Cardiac fibroblast (primary cell): ENCODE measurements at regions not wholly inside any gene's neighbourhood (a gene's known extent, or its start where the extent isn't known, plus 50 kb on each side); places are given as distances from the start of the nearest gene placed in this dataset.
A peak's percentile ranks its signal among the peaks of the same experiment; 100 is the strongest.

Experiments
- DNase-seq, 2 donors: peaks; one replicate each; pipeline versions ENCODE4 v3.0.0 to v3.0.0-alpha.2; 2010; ENCODE audit warnings: low read depth in 2 of 2
- H3K4me3 ChIP-seq, 2 donors: replicated peaks in 1 of 2; 1 replicate in 1 of 2; 2 replicates in 1 of 2; pipeline ENCODE4 v1.5.1; 2011; ENCODE audit warnings: low read depth in 2 of 2, low read length in 2 of 2, mild to moderate bottlenecking in 2 of 2, moderate library complexity in 1 of 2
- TF ChIP-seq, protein P1 (sequence below): IDR thresholded peaks from one replicate; pipeline ENCODE4 v1.5.1; 2011; ENCODE audit warnings: low read depth, mild to moderate bottlenecking, low read length, inconsistent platforms

DNA sequence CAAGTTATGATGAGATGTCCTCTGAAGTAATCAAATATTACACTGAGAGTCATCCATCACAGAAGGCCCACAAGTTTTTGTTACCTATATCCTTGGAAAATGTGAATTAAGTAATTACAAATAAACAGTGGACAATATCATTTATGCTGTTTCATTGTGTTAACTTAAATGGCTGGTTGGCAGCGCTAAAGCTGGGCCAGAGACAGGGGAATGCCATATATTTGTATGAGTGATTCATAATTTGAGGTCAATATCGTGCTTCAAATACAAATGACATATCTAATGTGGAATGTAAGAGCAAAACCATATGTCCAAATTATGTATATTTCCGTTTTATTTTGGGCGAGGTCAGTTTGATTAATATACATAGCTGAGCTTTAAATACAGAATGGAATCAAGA lies 1556.2 kb downstream of the SLITRK5 start:
- H3K4me3 ChIP-seq = no peak overlapping the region
- peak in 1 of 2 donors; percentile 1 for DNase-seq
- TF ChIP-seq, protein P1, sequence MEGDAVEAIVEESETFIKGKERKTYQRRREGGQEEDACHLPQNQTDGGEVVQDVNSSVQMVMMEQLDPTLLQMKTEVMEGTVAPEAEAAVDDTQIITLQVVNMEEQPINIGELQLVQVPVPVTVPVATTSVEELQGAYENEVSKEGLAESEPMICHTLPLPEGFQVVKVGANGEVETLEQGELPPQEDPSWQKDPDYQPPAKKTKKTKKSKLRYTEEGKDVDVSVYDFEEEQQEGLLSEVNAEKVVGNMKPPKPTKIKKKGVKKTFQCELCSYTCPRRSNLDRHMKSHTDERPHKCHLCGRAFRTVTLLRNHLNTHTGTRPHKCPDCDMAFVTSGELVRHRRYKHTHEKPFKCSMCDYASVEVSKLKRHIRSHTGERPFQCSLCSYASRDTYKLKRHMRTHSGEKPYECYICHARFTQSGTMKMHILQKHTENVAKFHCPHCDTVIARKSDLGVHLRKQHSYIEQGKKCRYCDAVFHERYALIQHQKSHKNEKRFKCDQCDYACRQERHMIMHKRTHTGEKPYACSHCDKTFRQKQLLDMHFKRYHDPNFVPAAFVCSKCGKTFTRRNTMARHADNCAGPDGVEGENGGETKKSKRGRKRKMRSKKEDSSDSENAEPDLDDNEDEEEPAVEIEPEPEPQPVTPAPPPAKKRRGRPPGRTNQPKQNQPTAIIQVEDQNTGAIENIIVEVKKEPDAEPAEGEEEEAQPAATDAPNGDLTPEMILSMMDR = no peak

DNA sequence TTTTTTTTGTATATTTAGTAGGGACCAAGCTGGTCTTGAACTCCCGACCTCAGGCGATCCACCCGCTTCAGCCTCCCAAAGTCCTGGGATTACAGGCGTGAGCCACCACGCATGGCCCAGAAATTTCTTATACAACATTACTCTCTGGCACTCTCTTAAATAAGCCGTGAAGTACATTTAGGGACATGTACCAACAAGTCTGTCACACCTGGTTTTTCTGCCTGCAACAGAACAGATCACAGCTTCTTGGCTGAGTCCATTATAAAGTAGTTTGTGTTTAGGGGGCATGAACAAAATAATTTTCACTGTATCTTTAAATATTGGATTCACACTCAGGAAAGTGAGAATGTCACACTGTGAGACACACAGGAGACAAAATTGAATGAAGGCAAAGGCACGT lies 1567.3 kb downstream of the SLITRK5 start:
- DNase-seq = no peak
- TF ChIP-seq, protein P1 = no peak
- no peak overlapping the region for H3K4me3 ChIP-seq

DNA sequence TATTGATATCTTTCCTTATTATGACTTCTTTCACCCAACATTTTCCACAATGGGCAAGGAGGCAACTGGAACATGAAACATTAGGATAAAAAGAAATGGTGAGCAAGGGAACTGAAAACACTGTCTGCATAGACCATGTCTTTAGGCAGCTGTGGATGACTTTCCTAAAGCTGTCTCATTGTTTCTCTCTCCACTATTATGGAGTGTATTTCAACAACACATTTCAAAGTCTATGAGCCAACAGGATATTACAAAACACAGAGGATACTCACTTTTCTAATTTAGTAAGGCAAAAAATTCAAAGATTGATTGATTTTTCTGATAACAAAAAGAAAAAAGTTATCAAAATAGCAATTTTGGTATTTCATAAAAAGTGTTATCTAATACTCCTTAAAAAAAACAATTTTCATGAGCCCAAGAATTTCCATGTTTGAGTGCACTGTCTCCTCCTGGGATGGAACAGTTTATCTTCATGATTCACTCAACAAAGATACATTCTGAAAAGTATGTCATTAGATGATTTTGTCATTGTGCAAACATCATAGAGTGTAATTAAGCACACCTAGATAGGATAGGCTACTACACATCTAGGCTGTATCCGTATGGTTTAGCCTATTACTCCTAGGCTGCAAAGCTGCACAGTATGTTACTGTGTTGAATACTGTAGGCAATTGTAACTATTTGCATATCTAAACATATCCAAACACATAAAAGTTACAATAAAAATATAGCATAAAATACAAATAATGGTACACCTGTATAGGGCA lies 1568.4 kb downstream of the SLITRK5 start:
- TF ChIP-seq, protein P1 = no peak
- no peak for DNase-seq
- no peak overlapping the region for H3K4me3 ChIP-seq

DNA sequence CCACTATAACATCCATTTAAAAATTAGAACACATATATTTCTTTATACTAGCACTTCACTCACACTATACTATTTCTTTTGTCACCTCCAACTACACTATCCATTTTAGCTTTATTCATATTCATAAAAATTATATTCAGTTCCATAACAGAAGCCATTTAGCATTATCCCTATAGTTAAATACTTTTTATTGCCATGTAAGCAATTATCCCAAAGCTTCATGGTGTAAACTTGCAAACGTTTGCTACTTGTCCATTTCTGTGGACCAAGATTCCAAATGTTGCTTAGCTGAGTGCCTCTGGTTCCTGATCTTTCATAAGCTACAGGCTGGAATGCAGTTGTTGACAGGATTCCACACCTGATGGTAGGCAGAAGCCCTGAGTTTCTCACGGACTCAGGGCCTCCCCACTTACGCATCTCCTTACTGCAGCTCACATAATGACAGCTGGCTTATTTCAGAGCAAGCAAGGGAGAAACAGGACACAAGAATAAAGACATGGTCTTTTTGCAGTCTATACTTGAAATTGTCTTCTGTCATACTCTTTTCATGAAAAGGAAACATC lies 1584.8 kb downstream of the SLITRK5 start:
- DNase-seq = no peak
- no peak overlapping the region for H3K4me3 ChIP-seq
- TF ChIP-seq, protein P1 = no peak

DNA sequence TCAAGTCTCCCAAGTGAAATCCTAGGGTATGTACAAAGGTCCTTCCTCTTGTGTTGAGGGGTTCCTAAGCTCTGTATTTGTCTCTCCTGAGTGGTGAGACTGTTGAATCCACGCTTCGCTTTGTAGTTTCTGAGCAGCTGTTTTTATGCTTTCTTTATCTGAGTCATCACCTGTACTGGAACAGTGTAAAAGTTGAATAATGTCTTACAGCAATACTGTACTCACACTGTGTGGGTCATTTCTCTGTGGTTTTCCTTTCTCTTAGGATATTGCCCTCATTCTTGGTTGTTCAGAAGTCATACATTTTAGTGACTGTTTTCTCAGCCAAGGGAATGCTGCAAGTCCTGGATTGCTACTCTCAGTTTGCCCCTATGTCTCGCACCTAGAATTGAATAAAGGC lies 1596.6 kb downstream of the SLITRK5 start:
- TF ChIP-seq, protein P1 = no peak
- no peak for DNase-seq
- H3K4me3 ChIP-seq = no peak overlapping the region

DNA sequence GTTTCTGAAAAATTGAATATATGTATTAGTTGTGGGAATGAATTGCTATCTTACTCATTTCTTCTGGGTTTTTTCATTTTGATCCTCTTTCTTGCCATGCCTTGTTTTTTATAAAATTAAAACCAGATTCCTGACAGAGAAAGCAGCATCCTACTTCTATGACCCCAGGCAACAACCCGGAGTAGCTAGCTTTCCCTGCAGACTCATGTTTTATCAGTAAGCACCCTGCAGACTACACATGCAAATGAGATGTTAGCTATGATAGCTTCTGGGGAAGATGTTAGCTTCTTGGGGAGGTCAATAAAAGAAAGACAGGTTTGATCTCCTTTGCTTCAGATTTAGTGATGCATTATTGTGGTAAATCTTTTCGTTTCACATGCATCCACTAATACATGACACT lies 1598.6 kb downstream of the SLITRK5 start:
- H3K4me3 ChIP-seq = no peak overlapping the region
- TF ChIP-seq, protein P1 = no peak
- no peak for DNase-seq
